ENCODE measurements at regions not wholly inside any gene's neighbourhood (a gene's known extent, or its start where the extent isn't known, plus 50 kb on each side); places are given as distances from the start of the nearest gene placed in this dataset.

DNA sequence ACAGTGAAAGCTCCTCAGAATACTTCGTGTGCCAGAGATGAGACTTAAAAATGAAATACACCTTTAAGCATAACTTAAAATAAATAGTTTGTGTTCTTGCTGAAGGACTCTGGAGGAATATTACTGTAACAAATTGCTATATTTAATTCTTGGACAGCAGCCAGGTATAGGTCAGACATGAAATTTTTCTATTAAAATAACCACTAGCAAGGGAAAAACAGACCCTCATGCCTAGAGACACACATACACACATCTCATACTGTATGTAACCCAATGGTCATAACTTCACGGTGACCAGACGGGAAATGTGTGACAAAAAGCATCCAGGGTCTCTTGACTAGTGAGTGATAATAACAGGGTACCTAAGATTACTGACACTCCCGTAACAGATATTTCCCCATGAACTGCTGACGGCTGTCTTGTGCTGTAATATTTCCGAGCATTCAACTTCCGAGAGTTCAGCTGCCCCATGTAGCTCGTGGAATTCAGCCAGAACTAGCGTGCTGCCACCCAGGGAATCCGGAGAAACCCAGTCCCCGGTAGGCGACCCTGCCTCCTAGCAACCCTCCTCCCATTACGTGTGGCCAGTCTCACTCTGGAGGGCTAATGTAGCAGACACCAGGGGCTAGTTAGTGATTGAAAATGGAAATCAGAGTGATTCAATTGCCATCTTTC lies 2295.1 kb upstream of the WWC1 start:
- Histone ChIP-seq H3K27me3 (no peaks in the 10 kb centered on the region), H3K27ac (no peak overlapping the region), H3K4me1 (no peaks in the 10 kb centered on the region), H3K4me3 (no peak overlapping the region), H3K9me3 (no peaks in the 10 kb centered on the region), H3K36me3 (no peaks in the 10 kb centered on the region)
- DNase-seq = no peak
- TF ChIP-seq, protein P1, sequence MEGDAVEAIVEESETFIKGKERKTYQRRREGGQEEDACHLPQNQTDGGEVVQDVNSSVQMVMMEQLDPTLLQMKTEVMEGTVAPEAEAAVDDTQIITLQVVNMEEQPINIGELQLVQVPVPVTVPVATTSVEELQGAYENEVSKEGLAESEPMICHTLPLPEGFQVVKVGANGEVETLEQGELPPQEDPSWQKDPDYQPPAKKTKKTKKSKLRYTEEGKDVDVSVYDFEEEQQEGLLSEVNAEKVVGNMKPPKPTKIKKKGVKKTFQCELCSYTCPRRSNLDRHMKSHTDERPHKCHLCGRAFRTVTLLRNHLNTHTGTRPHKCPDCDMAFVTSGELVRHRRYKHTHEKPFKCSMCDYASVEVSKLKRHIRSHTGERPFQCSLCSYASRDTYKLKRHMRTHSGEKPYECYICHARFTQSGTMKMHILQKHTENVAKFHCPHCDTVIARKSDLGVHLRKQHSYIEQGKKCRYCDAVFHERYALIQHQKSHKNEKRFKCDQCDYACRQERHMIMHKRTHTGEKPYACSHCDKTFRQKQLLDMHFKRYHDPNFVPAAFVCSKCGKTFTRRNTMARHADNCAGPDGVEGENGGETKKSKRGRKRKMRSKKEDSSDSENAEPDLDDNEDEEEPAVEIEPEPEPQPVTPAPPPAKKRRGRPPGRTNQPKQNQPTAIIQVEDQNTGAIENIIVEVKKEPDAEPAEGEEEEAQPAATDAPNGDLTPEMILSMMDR (IDR thresholded peaks at IDR 0.05) = no peak
- no peak for TF ChIP-seq POLR2A (IDR thresholded peaks at IDR 0.05)
- 54% methylated on average over 11 of the region's 13 CpGs for WGBS (ENCODE audit: insufficient coverage, low coverage, low lambda C conversion rate, missing lambda C conversion rate)
- intact Hi-C loops (cut with DNase I) = no loop called here
- ATAC-seq = no peak

GRCh38 chr5:165999693-166000320 lies 2291.6 kb upstream of the WWC1 start:
- no peak overlapping the region for H3K4me3 ChIP-seq
- intact Hi-C loops (cut with DNase I) = no loop called here
- H3K27me3 ChIP-seq = no peaks in the 10 kb centered on the region
- no peaks in the 10 kb centered on the region for H3K4me1 ChIP-seq
- no peaks in the 10 kb centered on the region for H3K36me3 ChIP-seq
- H3K27ac ChIP-seq = no peak overlapping the region
- ATAC-seq (no peak), DNase-seq (no peak)
- H3K9me3 ChIP-seq = no peaks in the 10 kb centered on the region
- TF ChIP-seq, protein P1 (IDR thresholded peaks at IDR 0.05) = no peak
- no peak for TF ChIP-seq POLR2A (IDR thresholded peaks at IDR 0.05)
- 42% methylated on average over 5 of the region's 5 CpGs for WGBS (ENCODE audit: insufficient coverage, low coverage, low lambda C conversion rate, missing lambda C conversion rate)

DNA sequence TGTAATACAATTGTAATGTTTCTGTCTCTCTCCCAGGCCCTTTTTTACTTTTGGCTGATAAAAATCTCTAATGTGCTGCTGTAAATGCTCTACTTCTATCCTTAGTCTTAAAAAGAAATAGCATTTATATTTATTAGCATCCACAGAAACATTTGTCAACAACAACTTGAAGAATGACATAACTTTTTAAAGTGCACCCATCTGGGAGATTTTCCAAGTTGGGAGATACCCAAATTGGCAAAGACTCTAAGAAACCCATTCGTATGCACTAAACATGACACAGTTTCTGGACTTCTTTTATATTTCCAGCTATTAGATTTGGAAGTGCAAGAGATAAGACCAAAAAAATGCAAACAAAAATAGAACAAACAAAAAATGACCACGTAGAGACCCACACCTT lies 2287.4 kb upstream of the WWC1 start:
- Histone ChIP-seq H3K4me1 (no peaks in the 10 kb centered on the region), H3K4me3 (no peak overlapping the region), H3K27me3 (no peaks in the 10 kb centered on the region), H3K9me3 (no peaks in the 10 kb centered on the region), H3K27ac (no peak overlapping the region), H3K36me3 (no peaks in the 10 kb centered on the region)
- ATAC-seq = no peak
- no peak for DNase-seq
- intact Hi-C loops (cut with DNase I) = no loop called here
- WGBS (ENCODE audit: insufficient coverage, low coverage, low lambda C conversion rate, missing lambda C conversion rate) = 19% methylated on average over 2 of the region's 2 CpGs
- TF ChIP-seq, protein P1 (IDR thresholded peaks at IDR 0.05) = no peak
- no peak for TF ChIP-seq POLR2A (IDR thresholded peaks at IDR 0.05)

DNA sequence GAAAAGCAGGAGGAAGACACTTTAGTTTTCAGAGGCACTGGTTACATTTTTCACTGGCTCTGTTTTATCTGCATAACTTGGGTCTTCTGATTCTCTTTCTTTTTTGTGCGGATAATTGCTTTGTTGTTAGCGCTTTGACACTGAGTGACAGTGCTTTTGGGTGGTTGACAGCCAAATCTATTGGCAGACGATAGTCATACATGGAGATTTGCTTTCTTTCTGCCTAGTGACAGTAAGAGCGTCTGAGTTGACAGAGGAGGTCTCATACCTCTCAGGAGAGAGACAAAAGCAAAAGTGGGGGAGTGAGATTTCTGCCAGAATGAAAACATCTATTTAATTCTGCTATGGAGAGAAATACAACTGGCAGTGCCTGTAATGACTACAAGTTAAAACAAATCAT lies 2278.0 kb upstream of the WWC1 start:
- no peak overlapping the region for H3K27ac ChIP-seq
- TF ChIP-seq POLR2A (IDR thresholded peaks at IDR 0.05) = no peak
- TF ChIP-seq, protein P1 (IDR thresholded peaks at IDR 0.05) = no peak
- ATAC-seq = no peak

More for the DNA sequence above, 2278.0 kb upstream of the WWC1 start:
- Histone ChIP-seq H3K9me3 (no peaks in the 10 kb centered on the region), H3K4me3 (no peak overlapping the region), H3K27me3 (no peaks in the 10 kb centered on the region), H3K36me3 (no peaks in the 10 kb centered on the region), H3K4me1 (no peaks in the 10 kb centered on the region)
- intact Hi-C loops (cut with DNase I) = no loop called here
- DNase-seq = no peak
- WGBS (ENCODE audit: insufficient coverage, low coverage, low lambda C conversion rate, missing lambda C conversion rate) = 38% methylated on average over 4 of the region's 4 CpGs
